ENCODE measurements at regions not wholly inside any gene's neighbourhood (a gene's known extent, or its start where the extent isn't known, plus 50 kb on each side); places are given as distances from the start of the nearest gene placed in this dataset.

- H3K4me3 ChIP-seq, result no peak overlapping the region
- TF ChIP-seq POLR2AphosphoS5 (IDR thresholded peaks at IDR 0.05) (no peak), POLR2A (IDR thresholded peaks at IDR 0.05) (no peak), EP300 (IDR thresholded peaks at IDR 0.05) (no peak), CTCF (IDR thresholded peaks at IDR 0.05) (no peak)
- no peaks in the 10 kb centered on the region for H3K36me3 ChIP-seq
- ATAC-seq (ENCODE audit: low FRiP score in 2 of 2) (no peak), DNase-seq (no peak)
- no peaks in the 10 kb centered on the region for H3K9me3 ChIP-seq
- no peaks in the 10 kb centered on the region for H3K4me1 ChIP-seq
- 79 to 82% methylated on average over 2 of the region's 2 CpGs for WGBS, 2 donors
- no peak overlapping the region for H3K27ac ChIP-seq
- H3K27me3 ChIP-seq, result no peaks in the 10 kb centered on the region
These were observed 1016.4 kb upstream of the PIK3C3 start for GRCh38 chr18:40938615-40939014.

- TF ChIP-seq CTCF (IDR thresholded peaks at IDR 0.05), result no peak
- TF ChIP-seq POLR2AphosphoS5 (IDR thresholded peaks at IDR 0.05), result no peak
- no peaks in the 10 kb centered on the region for H3K36me3 ChIP-seq
- DNase-seq (no peak), ATAC-seq (ENCODE audit: low FRiP score in 2 of 2) (no peak)
- H3K9me3 ChIP-seq, result no peaks in the 10 kb centered on the region
- H3K27me3 ChIP-seq, result no peaks in the 10 kb centered on the region
- H3K4me1 ChIP-seq, result no peaks in the 10 kb centered on the region
- H3K27ac ChIP-seq, result no peak overlapping the region
- 67 to 86% methylated on average over 2 of the region's 2 CpGs for WGBS, 2 donors
- no peak overlapping the region for H3K4me3 ChIP-seq
These were observed 1017.6 kb upstream of the PIK3C3 start for GRCh38 chr18:40937386-40937785.

GRCh38 chr18:40935423-40935822, 1019.6 kb upstream of the PIK3C3 start:
- WGBS, 2 donors, result 21 to 27% methylated on average over 1 of the region's 1 CpG
- H3K27me3 ChIP-seq, result no peaks in the 10 kb centered on the region
- ATAC-seq (ENCODE audit: low FRiP score in 2 of 2) (no peak), DNase-seq (no peak)
- no peaks in the 10 kb centered on the region for H3K9me3 ChIP-seq
- TF ChIP-seq EP300 (IDR thresholded peaks at IDR 0.05) (no peak), POLR2A (IDR thresholded peaks at IDR 0.05) (no peak), POLR2AphosphoS5 (IDR thresholded peaks at IDR 0.05) (no peak), CTCF (IDR thresholded peaks at IDR 0.05) (no peak)
- H3K4me1 ChIP-seq, result no peaks in the 10 kb centered on the region
- H3K36me3 ChIP-seq, result no peaks in the 10 kb centered on the region
- no peak overlapping the region for H3K27ac ChIP-seq
- no peak overlapping the region for H3K4me3 ChIP-seq

GRCh38 chr18:40932862-40933261, 1022.2 kb upstream of the PIK3C3 start:
- H3K36me3 ChIP-seq, result no peaks in the 10 kb centered on the region
- H3K4me1 ChIP-seq, result no peaks in the 10 kb centered on the region
- no peaks in the 10 kb centered on the region for H3K9me3 ChIP-seq
- H3K27me3 ChIP-seq, result no peaks in the 10 kb centered on the region
- 63 to 88% methylated on average over 2 of the region's 2 CpGs for WGBS, 2 donors
- H3K4me3 ChIP-seq, result no peak overlapping the region
- ATAC-seq (ENCODE audit: low FRiP score in 2 of 2), result no peak
- DNase-seq, result peak in 1 of 2 donors; percentile 10
- TF ChIP-seq CTCF (IDR thresholded peaks at IDR 0.05) (no peak), EP300 (IDR thresholded peaks at IDR 0.05) (no peak), POLR2AphosphoS5 (IDR thresholded peaks at IDR 0.05) (no peak), POLR2A (IDR thresholded peaks at IDR 0.05) (no peak)
- H3K27ac ChIP-seq, result no peak overlapping the region

- Histone ChIP-seq H3K27ac (no peak overlapping the region), H3K27me3 (no peaks in the 10 kb centered on the region), H3K36me3 (no peaks in the 10 kb centered on the region), H3K9me3 (no peaks in the 10 kb centered on the region), H3K4me1 (no peaks in the 10 kb centered on the region), H3K4me3 (no peak overlapping the region)
- ATAC-seq (ENCODE audit: low FRiP score in 2 of 2) (no peak), DNase-seq (no peak)
- no peak for TF ChIP-seq POLR2AphosphoS5 (IDR thresholded peaks at IDR 0.05)
- no peak for TF ChIP-seq EP300 (IDR thresholded peaks at IDR 0.05)
- TF ChIP-seq CTCF (IDR thresholded peaks at IDR 0.05), result no peak
- no peak for TF ChIP-seq POLR2A (IDR thresholded peaks at IDR 0.05)
- WGBS, 2 donors, result 83 to 84% methylated on average over 5 of the region's 5 CpGs
These were observed 1024.7 kb upstream of the PIK3C3 start for GRCh38 chr18:40930211-40930882.
